A673 (cell line): ENCODE measurements at regions not wholly inside any gene's neighbourhood (a gene's known extent, or its start where the extent isn't known, plus 50 kb on each side); places are given as distances from the start of the nearest gene placed in this dataset.

Experiments used
- BruUV-seq: library from RNA; stranded (reverse); fragments of 400-500 nt; replicated peaks from 2 replicates; lab custom pipeline; 2021; lab: Mats Ljungman, UMichigan
- CTCF ChIA-PET: fragments of 300-600 bp; sonication (Branson Sonifier 250); formaldehyde crosslinking; loops from one replicate; lab custom pipeline; 2022; ENCODE audit warnings: antibody characterized with exemption; lab: Charles Lee
- POLR2A ChIA-PET: fragments of 300-600 bp; sonication (Branson Sonifier 250); formaldehyde crosslinking; loops from one replicate; lab custom pipeline; 2022; ENCODE audit warnings: antibody characterized with exemption; ENCODE audit not compliant: low non-redundant PET; lab: Charles Lee
- DNase-seq: peaks from one replicate; pipeline ENCODE4 v3.0.0-alpha.2; 2015; ENCODE audit warnings: low spot score
- H3K27ac ChIP-seq: fragments of 200-600 bp; sonication (generic); 2 replicates; pipeline ENCODE4 v1.5.1; 2016; ENCODE audit warnings: mixed run types, low read depth, mild to moderate bottlenecking, mixed read lengths, antibody characterized with exemption, low read length; ENCODE audit not compliant: poor library complexity, severe bottlenecking
- H3K27me3 ChIP-seq: fragments of 200-600 bp; sonication (generic); replicated peaks from 2 replicates; pipeline ENCODE4 v1.6.1; 2017; ENCODE audit warnings: mixed run types, low read depth, mild to moderate bottlenecking, mixed read lengths, antibody characterized with exemption, low read length; ENCODE audit not compliant: insufficient read depth, poor library complexity
- H3K36me3 ChIP-seq: fragments of 200-600 bp; sonication (generic); 2 replicates; pipeline ENCODE4 v1.6.1; 2016; ENCODE audit warnings: mixed run types, mild to moderate bottlenecking, mixed read lengths, antibody characterized with exemption, low read length; ENCODE audit not compliant: insufficient read depth, poor library complexity, severe bottlenecking
- H3K4me1 ChIP-seq: fragments of 200-600 bp; sonication (generic); 2 replicates; pipeline ENCODE4 v1.6.1; 2017; ENCODE audit warnings: mixed run types, mild to moderate bottlenecking, mixed read lengths, antibody characterized with exemption, low read length; ENCODE audit not compliant: insufficient read depth, poor library complexity, severe bottlenecking
- H3K4me3 ChIP-seq: fragments of 200-600 bp; sonication (generic); 2 replicates; pipeline ENCODE4 v1.5.1; 2016; ENCODE audit warnings: low read depth, mixed run types, mild to moderate bottlenecking, mixed read lengths, low read length; ENCODE audit not compliant: poor library complexity, severe bottlenecking
- H3K9me3 ChIP-seq: fragments of 200-600 bp; sonication (generic); 2 replicates; pipeline ENCODE4 v1.6.1; 2016; ENCODE audit warnings: mixed run types, low read depth, mild to moderate bottlenecking, mixed read lengths, antibody characterized with exemption, low read length; ENCODE audit not compliant: poor library complexity, severe bottlenecking
- EZH2 ChIP-seq: fragments of 200-600 bp; sonication (generic); IDR thresholded peaks from 2 replicates; pipeline ENCODE4 v1.6.1; 2017; ENCODE audit warnings: borderline replicate concordance, low read depth, mild to moderate bottlenecking, mixed read lengths, antibody characterized with exemption, low read length; ENCODE audit not compliant: poor library complexity, severe bottlenecking
- intact Hi-C: fragments of 100-400 bp; cut with micrococcal nuclease; formaldehyde crosslinking; loops from one replicate; pipeline ENCODE4 v1.10.0; 2022; ENCODE audit not compliant: unreplicated experiment
- TF ChIP-seq, protein P1 (sequence below): fragments of 300-800, 200-600 bp; sonication (generic); conservative IDR thresholded peaks from 2 replicates; pipeline ENCODE4 v1.5.1; 2017; ENCODE audit warnings: low read depth, mild to moderate bottlenecking, antibody characterized with exemption, low read length, moderate library complexity, mixed read lengths

DNA sequence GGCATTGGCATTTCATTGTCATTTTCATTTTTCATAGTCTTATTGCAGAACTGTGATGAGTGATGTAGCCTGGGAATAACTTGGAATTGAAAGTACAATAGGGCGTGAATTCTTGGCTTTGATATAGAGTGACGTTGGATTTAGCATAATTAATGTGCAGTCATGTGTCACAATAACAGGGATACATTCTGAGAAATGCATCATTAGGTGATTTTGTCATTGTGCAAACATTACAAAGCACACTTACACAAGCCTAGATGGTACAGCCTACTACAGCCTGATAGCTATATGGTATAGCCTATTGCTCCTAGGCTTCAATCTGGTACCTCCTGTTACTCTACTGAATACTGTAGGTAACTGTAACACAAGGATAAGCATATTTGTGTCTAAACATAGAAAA, 300.8 kb downstream of the DTHD1 start:
- TF ChIP-seq, protein P1, sequence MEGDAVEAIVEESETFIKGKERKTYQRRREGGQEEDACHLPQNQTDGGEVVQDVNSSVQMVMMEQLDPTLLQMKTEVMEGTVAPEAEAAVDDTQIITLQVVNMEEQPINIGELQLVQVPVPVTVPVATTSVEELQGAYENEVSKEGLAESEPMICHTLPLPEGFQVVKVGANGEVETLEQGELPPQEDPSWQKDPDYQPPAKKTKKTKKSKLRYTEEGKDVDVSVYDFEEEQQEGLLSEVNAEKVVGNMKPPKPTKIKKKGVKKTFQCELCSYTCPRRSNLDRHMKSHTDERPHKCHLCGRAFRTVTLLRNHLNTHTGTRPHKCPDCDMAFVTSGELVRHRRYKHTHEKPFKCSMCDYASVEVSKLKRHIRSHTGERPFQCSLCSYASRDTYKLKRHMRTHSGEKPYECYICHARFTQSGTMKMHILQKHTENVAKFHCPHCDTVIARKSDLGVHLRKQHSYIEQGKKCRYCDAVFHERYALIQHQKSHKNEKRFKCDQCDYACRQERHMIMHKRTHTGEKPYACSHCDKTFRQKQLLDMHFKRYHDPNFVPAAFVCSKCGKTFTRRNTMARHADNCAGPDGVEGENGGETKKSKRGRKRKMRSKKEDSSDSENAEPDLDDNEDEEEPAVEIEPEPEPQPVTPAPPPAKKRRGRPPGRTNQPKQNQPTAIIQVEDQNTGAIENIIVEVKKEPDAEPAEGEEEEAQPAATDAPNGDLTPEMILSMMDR = no peak
- no peak for TF ChIP-seq EZH2
- ChIA-PET POLR2A (no interaction called here), CTCF (no interaction called here)
- no peak for DNase-seq
- Histone ChIP-seq H3K4me3 (no peak overlapping the region), H3K4me1 (no peaks in the 10 kb centered on the region), H3K27me3 (no peaks in the 10 kb centered on the region), H3K36me3 (no peaks in the 10 kb centered on the region), H3K9me3 (peaks cover 10% of the 10 kb centered on the region), H3K27ac (no peak overlapping the region)
- intact Hi-C loops = no loop called here
- BruUV-seq = no TSS peak

DNA sequence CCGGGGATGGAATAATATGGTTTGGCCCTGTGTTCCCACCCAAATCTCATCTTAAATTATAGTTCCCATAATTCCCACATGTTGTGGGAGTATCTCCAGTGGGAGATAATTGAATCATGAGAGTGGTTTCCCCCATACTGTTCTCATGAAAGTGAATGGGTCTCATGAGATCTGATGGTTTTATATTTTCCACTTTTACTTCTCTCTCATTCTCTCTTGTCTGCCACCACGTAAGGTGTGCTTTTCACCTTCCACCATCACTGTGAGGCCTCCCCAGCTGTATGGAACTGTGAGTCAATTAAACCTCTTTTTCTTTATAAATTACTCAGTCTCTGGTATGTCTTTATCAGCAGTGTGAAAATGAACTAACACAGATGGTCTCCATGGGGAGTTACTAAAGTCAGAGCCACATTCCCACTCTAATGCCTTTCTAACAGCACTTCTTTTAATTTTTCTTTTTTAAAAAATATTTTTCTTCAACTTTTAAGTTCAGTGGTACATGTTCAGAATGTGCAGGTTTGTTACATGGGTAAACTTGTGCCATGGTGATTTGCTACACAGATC, 306.6 kb downstream of the DTHD1 start:
- no peak for DNase-seq
- TF ChIP-seq EZH2 = no peak
- TF ChIP-seq, protein P1 = no peak
- Histone ChIP-seq H3K36me3 (no peaks in the 10 kb centered on the region), H3K4me3 (no peak overlapping the region), H3K27ac (no peak overlapping the region), H3K9me3 (peaks cover 24% of the 10 kb centered on the region), H3K4me1 (no peaks in the 10 kb centered on the region), H3K27me3 (no peaks in the 10 kb centered on the region)
- ChIA-PET POLR2A (no interaction called here), CTCF (no interaction called here)
- intact Hi-C loops = no loop called here
- BruUV-seq = no TSS peak

GRCh38 chr4:36590343-36590742, 308.9 kb downstream of the DTHD1 start:
- no peak overlapping the region for H3K4me3 ChIP-seq
- TF ChIP-seq, protein P1 = no peak
- no peak for TF ChIP-seq EZH2
- intact Hi-C loops = no loop called here
- DNase-seq = no peak
- ChIA-PET POLR2A (no interaction called here), CTCF (no interaction called here)
- H3K36me3 ChIP-seq = no peaks in the 10 kb centered on the region
- BruUV-seq = no TSS peak
- H3K4me1 ChIP-seq = no peaks in the 10 kb centered on the region
- H3K27me3 ChIP-seq = no peaks in the 10 kb centered on the region
- H3K27ac ChIP-seq = no peak overlapping the region
- peaks cover 16% of the 10 kb centered on the region for H3K9me3 ChIP-seq
